KMS-11 (cell line): ENCODE measurements at regions not wholly inside any gene's neighbourhood (a gene's known extent, or its start where the extent isn't known, plus 50 kb on each side); places are given as distances from the start of the nearest gene placed in this dataset.
"Not testable (repeated sequence)": the region's sequence is repeated elsewhere in the genome, so short reads cannot be mapped to it uniquely, and the experiment has no call there.

ENCODE experiments used
- H2AFZ ChIP-seq: fragments of 200-600 bp; sonication (generic); 2 replicates; pipeline ENCODE4 v1.6.1; 2016; ENCODE audit warnings: antibody characterized with exemption, mixed run types, low read depth
- H3K27ac ChIP-seq: fragments of 200-600 bp; sonication (generic); 2 replicates; pipeline ENCODE4 v1.6.1; 2016; ENCODE audit warnings: mild to moderate bottlenecking, mixed run types
- H3K27me3 ChIP-seq: fragments of 200-600 bp; sonication (generic); 2 replicates; pipeline ENCODE4 v1.6.1; 2017; ENCODE audit warnings: mild to moderate bottlenecking, low read depth, mixed run types, moderate library complexity; ENCODE audit not compliant: insufficient read depth
- H3K36me3 ChIP-seq: fragments of 200-600 bp; sonication (generic); 2 replicates; pipeline ENCODE4 v1.6.1; 2017; ENCODE audit warnings: mild to moderate bottlenecking, mixed run types; ENCODE audit not compliant: insufficient read depth
- H3K4me1 ChIP-seq: fragments of 200-600 bp; sonication (generic); 2 replicates; pipeline ENCODE4 v1.6.1; 2016; ENCODE audit warnings: mild to moderate bottlenecking, low read depth, mixed run types; ENCODE audit not compliant: poor library complexity, severe bottlenecking
- H3K4me2 ChIP-seq: fragments of 200-600 bp; sonication (generic); 2 replicates; pipeline ENCODE4 v1.7.0; 2016; ENCODE audit warnings: mild to moderate bottlenecking, mixed run types
- H3K4me3 ChIP-seq: fragments of 200-600 bp; sonication (generic); IDR thresholded peaks from 2 replicates; pipeline ENCODE4 v1.6.1; 2017; ENCODE audit warnings: low read depth, low read length, mixed read lengths; ENCODE audit not compliant: insufficient read depth
- H3K79me2 ChIP-seq: fragments of 200-600 bp; sonication (generic); 2 replicates; pipeline ENCODE4 v1.6.1; 2016; ENCODE audit warnings: low read depth, mixed run types; ENCODE audit not compliant: insufficient read depth
- H3K9ac ChIP-seq: fragments of 200-600 bp; sonication (generic); 2 replicates; pipeline ENCODE4 v1.6.1; 2016; ENCODE audit warnings: mild to moderate bottlenecking, mixed run types
- H4K20me1 ChIP-seq: fragments of 200-600 bp; sonication (generic); 2 replicates; pipeline ENCODE4 v1.6.1; 2016; ENCODE audit warnings: mild to moderate bottlenecking, mixed run types; ENCODE audit not compliant: insufficient read depth
- CTCF ChIP-seq: fragments of 200-600 bp; sonication (generic); conservative IDR thresholded peaks from 2 replicates; pipeline ENCODE4 v1.6.1; 2017; ENCODE audit warnings: low read depth, mild to moderate bottlenecking, antibody characterized with exemption, low read length, moderate library complexity, mixed read lengths

GRCh38 chr11:110347660-110348059 is 51.2 kb upstream of the RDX start:
- peaks cover 28% of the 10 kb centered on the region for H3K4me1 ChIP-seq
- no peak overlapping the region for H3K27ac ChIP-seq
- H3K9ac ChIP-seq: no peak overlapping the region
- TF ChIP-seq CTCF: no peak
- H2AFZ ChIP-seq: no peak overlapping the region
- no peak overlapping the region for H3K4me2 ChIP-seq
- no peak overlapping the region for H3K4me3 ChIP-seq
- no peaks in the 10 kb centered on the region for H3K79me2 ChIP-seq
- no peaks in the 10 kb centered on the region for H3K36me3 ChIP-seq
- H3K27me3 ChIP-seq: no peaks in the 10 kb centered on the region
- no peaks in the 10 kb centered on the region for H4K20me1 ChIP-seq

GRCh38 chr11:110349138-110349996 is 53.0 kb upstream of the RDX start:
- peak overlapping the region; percentile 53 for H2AFZ ChIP-seq
- H3K79me2 ChIP-seq: no peaks in the 10 kb centered on the region
- H3K27me3 ChIP-seq: no peaks in the 10 kb centered on the region
- peak overlapping the region; percentile 76 for H3K27ac ChIP-seq
- H3K36me3 ChIP-seq: no peaks in the 10 kb centered on the region
- TF ChIP-seq CTCF: no peak
- peak overlapping the region; percentile 36; the same call in 1 of the 2 replicates for H3K9ac ChIP-seq
- H4K20me1 ChIP-seq: no peaks in the 10 kb centered on the region
- peak overlapping the region; percentile 76 for H3K4me2 ChIP-seq
- peaks cover 28% of the 10 kb centered on the region for H3K4me1 ChIP-seq
- H3K4me3 ChIP-seq: no peak overlapping the region

GRCh38 chr11:110349997-110350383 is 53.6 kb upstream of the RDX start:
- H4K20me1 ChIP-seq, H3K4me3 ChIP-seq, H3K79me2 ChIP-seq, H3K9ac ChIP-seq, H3K36me3 ChIP-seq, H3K27me3 ChIP-seq: not testable (repeated sequence)
- peak overlapping the region; percentile 76; the same call in 1 of the 2 replicates for H3K4me2 ChIP-seq
- H2AFZ ChIP-seq: peak overlapping the region; percentile 53; the same call in 1 of the 2 replicates
- H3K27ac ChIP-seq: peak overlapping the region; percentile 76
- H3K4me1 ChIP-seq: peaks cover 28% of the 10 kb centered on the region

GRCh38 chr11:110355011-110355744 is 58.8 kb upstream of the RDX start:
- H3K4me1 ChIP-seq: peaks cover 7% of the 10 kb centered on the region
- no peak overlapping the region for H3K4me3 ChIP-seq
- no peaks in the 10 kb centered on the region for H3K79me2 ChIP-seq
- H3K4me2 ChIP-seq: no peak overlapping the region
- H3K27ac ChIP-seq: no peak overlapping the region
- no peak for TF ChIP-seq CTCF
- H3K9ac ChIP-seq: no peak overlapping the region
- no peak overlapping the region for H2AFZ ChIP-seq
- H3K36me3 ChIP-seq: no peaks in the 10 kb centered on the region
- H3K27me3 ChIP-seq: no peaks in the 10 kb centered on the region
- no peaks in the 10 kb centered on the region for H4K20me1 ChIP-seq
